Liver (tissue), 8 donors: ENCODE measurements at regions not wholly inside any gene's neighbourhood (a gene's known extent, or its start where the extent isn't known, plus 50 kb on each side); places are given as distances from the start of the nearest gene placed in this dataset.

Source experiments
- DNase-seq: peaks from one replicate; pipeline ENCODE4 v3.0.0-alpha.2; 2017; ENCODE audit warnings: low spot score
- H3K27ac ChIP-seq, 2 donors: one replicate each; pipeline ENCODE4 v1.7.0; 2013; ENCODE audit warnings: inconsistent platforms in 2 of 2, low read length in 2 of 2, control low read depth in 1 of 2, low read depth in 1 of 2, mild to moderate bottlenecking in 1 of 2
- H3K27me3 ChIP-seq, 4 donors: one replicate each; pipeline versions ENCODE4 v1.6.1 to v1.7.0; 2013; ENCODE audit warnings: low read length in 3 of 4, inconsistent platforms in 1 of 4, mild to moderate bottlenecking in 1 of 4, moderate library complexity in 1 of 4; ENCODE audit not compliant: control insufficient read depth in 4 of 4, insufficient read depth in 4 of 4
- H3K36me3 ChIP-seq, 4 donors: one replicate each; pipeline versions ENCODE4 v1.6.1 to v1.7.0; 2013; ENCODE audit warnings: low read length in 3 of 4, mild to moderate bottlenecking in 3 of 4, low read depth in 1 of 4, moderate library complexity in 1 of 4; ENCODE audit not compliant: control insufficient read depth in 4 of 4, insufficient read depth in 3 of 4
- H3K4me1 ChIP-seq, 4 donors: one replicate each; pipeline versions ENCODE4 v1.6.1 to v1.7.0; 2013; ENCODE audit warnings: low read length in 3 of 4, mild to moderate bottlenecking in 3 of 4, moderate library complexity in 1 of 4; ENCODE audit not compliant: control insufficient read depth in 4 of 4, insufficient read depth in 4 of 4
- H3K4me3 ChIP-seq, 3 donors: one replicate each; pipeline versions ENCODE4 v1.6.1 to v1.7.0; 2013; ENCODE audit warnings: low read length in 3 of 3, control low read depth in 1 of 3, low read depth in 1 of 3, mild to moderate bottlenecking in 1 of 3
- H3K9ac ChIP-seq, 2 donors: one replicate each; pipeline ENCODE4 v1.7.0; 2013; ENCODE audit warnings: low read length in 2 of 2, mild to moderate bottlenecking in 2 of 2, moderate library complexity in 2 of 2, control low read depth in 1 of 2, low read depth in 1 of 2
- H3K9me3 ChIP-seq, 4 donors: one replicate each; pipeline versions ENCODE4 v1.6.1 to v1.7.0; 2013; ENCODE audit warnings: low read length in 3 of 4; ENCODE audit not compliant: control insufficient read depth in 4 of 4
- EGR1 ChIP-seq, 2 donors: IDR thresholded peaks; 2 replicates each; pipeline ENCODE4 v1.6.1; 2016 to 2018; ENCODE audit warnings: antibody characterized with exemption in 2 of 2, low read depth in 2 of 2
- FOXA1 ChIP-seq: IDR thresholded peaks from 2 replicates; pipeline ENCODE4 v1.6.1; 2016; ENCODE audit warnings: antibody characterized with exemption
- FOXA2 ChIP-seq: IDR thresholded peaks from 2 replicates; pipeline ENCODE4 v1.6.1; 2016; ENCODE audit warnings: antibody characterized with exemption
- GABPA ChIP-seq, 2 donors: IDR thresholded peaks in 1 of 2; conservative IDR thresholded peaks in 1 of 2; 2 replicates each; pipeline ENCODE4 v1.6.1; 2016; ENCODE audit warnings: antibody characterized with exemption in 2 of 2, mild to moderate bottlenecking in 1 of 2, moderate library complexity in 1 of 2
- HNF4A ChIP-seq, 2 donors: conservative IDR thresholded peaks; 2 replicates each; pipeline ENCODE4 v1.6.1; 2016; ENCODE audit warnings: antibody characterized with exemption in 2 of 2, mild to moderate bottlenecking in 2 of 2
- HNF4G ChIP-seq: IDR thresholded peaks from 2 replicates; pipeline ENCODE4 v1.6.1; 2016; ENCODE audit warnings: antibody characterized with exemption
- JUND ChIP-seq, 2 donors: IDR thresholded peaks; 2 replicates each; pipeline ENCODE4 v1.6.1; 2016; ENCODE audit warnings: antibody characterized with exemption in 2 of 2
- NR2F2 ChIP-seq: IDR thresholded peaks from 2 replicates; pipeline ENCODE4 v1.6.1; 2016; ENCODE audit warnings: antibody characterized with exemption
- RAD21 ChIP-seq, 2 donors: IDR thresholded peaks; 2 replicates each; pipeline ENCODE4 v1.6.1; 2016; ENCODE audit warnings: antibody characterized with exemption in 2 of 2, mild to moderate bottlenecking in 2 of 2
- REST ChIP-seq: IDR thresholded peaks from 2 replicates; pipeline ENCODE4 v1.6.1; 2016; ENCODE audit warnings: antibody characterized with exemption, mild to moderate bottlenecking
- RXRA ChIP-seq, 2 donors: IDR thresholded peaks; 2 replicates each; pipeline ENCODE4 v1.6.1; 2017 to 2018; ENCODE audit warnings: antibody characterized with exemption in 2 of 2, mild to moderate bottlenecking in 1 of 2
- SP1 ChIP-seq: IDR thresholded peaks from 2 replicates; pipeline ENCODE4 v1.6.1; 2018; ENCODE audit warnings: antibody characterized with exemption, mild to moderate bottlenecking
- TAF1 ChIP-seq: conservative IDR thresholded peaks from 2 replicates; pipeline ENCODE4 v1.6.1; 2016; ENCODE audit warnings: antibody characterized with exemption, mild to moderate bottlenecking
- YY1 ChIP-seq: IDR thresholded peaks from 2 replicates; pipeline ENCODE4 v1.6.1; 2016; ENCODE audit warnings: antibody characterized with exemption, mild to moderate bottlenecking
- WGBS: extraction: QIAGEN DNeasy Blood & Tissue Kit; methylation state at CpG from one replicate; pipeline ENCODE4 v1.1.7; 2013; 5-methylcytosine and 5-hydroxymethylcytosine counted together
- TF ChIP-seq, protein P1 (sequence below): IDR thresholded peaks from 2 replicates; pipeline ENCODE4 v1.6.1; 2016; ENCODE audit warnings: antibody characterized with exemption
- TF ChIP-seq, protein P2 (sequence below): IDR thresholded peaks from 2 replicates; pipeline ENCODE4 v1.6.1; 2016; ENCODE audit warnings: antibody characterized with exemption
- TF ChIP-seq, protein P3 (sequence below): IDR thresholded peaks from 2 replicates; pipeline ENCODE4 v1.6.1; 2016; ENCODE audit warnings: antibody characterized with exemption
- TF ChIP-seq, protein P4 (sequence below): fragments of 150-350 bp; IDR thresholded peaks from 2 replicates; pipeline ENCODE4 v1.5.1; 2017; ENCODE audit warnings: improper control_type of control experiment, low read depth, low read length; ENCODE audit not compliant: missing input control
- donor health status: healthy.
- donor health status: healthy.
- donor health status: healthy.
- donor health status: healthy.
- donor health status: healthy.

DNA sequence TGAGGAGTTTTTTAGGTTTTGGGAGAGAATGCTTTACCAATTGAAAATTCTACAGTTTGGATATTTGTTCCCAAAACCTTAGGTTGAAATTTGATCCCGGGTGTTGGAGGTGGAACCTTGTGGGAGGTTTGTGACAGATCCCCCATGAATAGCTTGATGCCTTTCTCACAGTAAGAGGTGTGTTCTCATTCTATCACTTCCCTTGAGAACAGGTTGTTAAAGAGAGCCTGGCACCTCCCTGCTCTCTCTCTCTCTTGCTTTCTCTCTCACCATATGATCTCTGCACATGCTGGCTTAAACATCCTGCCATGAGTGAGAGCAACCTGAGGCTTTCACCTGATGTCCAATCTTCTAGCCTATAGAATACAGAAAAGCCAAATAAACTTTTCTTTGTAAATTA lies 1475.5 kb upstream of the AGA start:
- H3K27me3 ChIP-seq, result no peaks in the 10 kb centered on the region
- no peak for DNase-seq
- H3K27ac ChIP-seq, result no peak overlapping the region
- no peaks in the 10 kb centered on the region for H3K36me3 ChIP-seq
- no peak overlapping the region for H3K9ac ChIP-seq
- H3K9me3 ChIP-seq, result peaks cover 0 to 9% (median 3%) of the 10 kb centered on the region in 4 donors
- 14% methylated on average over 1 of the region's 1 CpG for WGBS
- H3K4me1 ChIP-seq, result no peaks in the 10 kb centered on the region
- no peak overlapping the region for H3K4me3 ChIP-seq
- no peak for TF ChIP-seq RAD21 (IDR thresholded peaks at IDR 0.05)
- no peak for TF ChIP-seq FOXA1
- no peak for TF ChIP-seq YY1
- no peak for TF ChIP-seq FOXA2
- TF ChIP-seq HNF4G, result no peak
- no peak for TF ChIP-seq SP1
- TF ChIP-seq TAF1, result no peak
- TF ChIP-seq, protein P1, sequence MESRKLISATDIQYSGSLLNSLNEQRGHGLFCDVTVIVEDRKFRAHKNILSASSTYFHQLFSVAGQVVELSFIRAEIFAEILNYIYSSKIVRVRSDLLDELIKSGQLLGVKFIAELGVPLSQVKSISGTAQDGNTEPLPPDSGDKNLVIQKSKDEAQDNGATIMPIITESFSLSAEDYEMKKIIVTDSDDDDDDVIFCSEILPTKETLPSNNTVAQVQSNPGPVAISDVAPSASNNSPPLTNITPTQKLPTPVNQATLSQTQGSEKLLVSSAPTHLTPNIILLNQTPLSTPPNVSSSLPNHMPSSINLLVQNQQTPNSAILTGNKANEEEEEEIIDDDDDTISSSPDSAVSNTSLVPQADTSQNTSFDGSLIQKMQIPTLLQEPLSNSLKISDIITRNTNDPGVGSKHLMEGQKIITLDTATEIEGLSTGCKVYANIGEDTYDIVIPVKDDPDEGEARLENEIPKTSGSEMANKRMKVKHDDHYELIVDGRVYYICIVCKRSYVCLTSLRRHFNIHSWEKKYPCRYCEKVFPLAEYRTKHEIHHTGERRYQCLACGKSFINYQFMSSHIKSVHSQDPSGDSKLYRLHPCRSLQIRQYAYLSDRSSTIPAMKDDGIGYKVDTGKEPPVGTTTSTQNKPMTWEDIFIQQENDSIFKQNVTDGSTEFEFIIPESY, result no peak
- TF ChIP-seq, protein P2, sequence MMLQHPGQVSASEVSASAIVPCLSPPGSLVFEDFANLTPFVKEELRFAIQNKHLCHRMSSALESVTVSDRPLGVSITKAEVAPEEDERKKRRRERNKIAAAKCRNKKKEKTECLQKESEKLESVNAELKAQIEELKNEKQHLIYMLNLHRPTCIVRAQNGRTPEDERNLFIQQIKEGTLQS, result no peak
- TF ChIP-seq, protein P3, sequence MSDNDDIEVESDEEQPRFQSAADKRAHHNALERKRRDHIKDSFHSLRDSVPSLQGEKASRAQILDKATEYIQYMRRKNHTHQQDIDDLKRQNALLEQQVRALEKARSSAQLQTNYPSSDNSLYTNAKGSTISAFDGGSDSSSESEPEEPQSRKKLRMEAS, result no peak
- no peak for TF ChIP-seq JUND (IDR thresholded peaks at IDR 0.05)
- no peak for TF ChIP-seq RXRA (IDR thresholded peaks at IDR 0.05)
- no peak for TF ChIP-seq REST
- TF ChIP-seq NR2F2, result no peak
- TF ChIP-seq, protein P4, sequence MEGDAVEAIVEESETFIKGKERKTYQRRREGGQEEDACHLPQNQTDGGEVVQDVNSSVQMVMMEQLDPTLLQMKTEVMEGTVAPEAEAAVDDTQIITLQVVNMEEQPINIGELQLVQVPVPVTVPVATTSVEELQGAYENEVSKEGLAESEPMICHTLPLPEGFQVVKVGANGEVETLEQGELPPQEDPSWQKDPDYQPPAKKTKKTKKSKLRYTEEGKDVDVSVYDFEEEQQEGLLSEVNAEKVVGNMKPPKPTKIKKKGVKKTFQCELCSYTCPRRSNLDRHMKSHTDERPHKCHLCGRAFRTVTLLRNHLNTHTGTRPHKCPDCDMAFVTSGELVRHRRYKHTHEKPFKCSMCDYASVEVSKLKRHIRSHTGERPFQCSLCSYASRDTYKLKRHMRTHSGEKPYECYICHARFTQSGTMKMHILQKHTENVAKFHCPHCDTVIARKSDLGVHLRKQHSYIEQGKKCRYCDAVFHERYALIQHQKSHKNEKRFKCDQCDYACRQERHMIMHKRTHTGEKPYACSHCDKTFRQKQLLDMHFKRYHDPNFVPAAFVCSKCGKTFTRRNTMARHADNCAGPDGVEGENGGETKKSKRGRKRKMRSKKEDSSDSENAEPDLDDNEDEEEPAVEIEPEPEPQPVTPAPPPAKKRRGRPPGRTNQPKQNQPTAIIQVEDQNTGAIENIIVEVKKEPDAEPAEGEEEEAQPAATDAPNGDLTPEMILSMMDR, result no peak
- TF ChIP-seq HNF4A (conservative IDR thresholded peaks at IDR 0.05), result no peak
- TF ChIP-seq GABPA (IDR thresholded peaks at IDR 0.05 in 1 of 2, conservative IDR thresholded peaks at IDR 0.05 in 1 of 2), result no peak
- TF ChIP-seq EGR1 (IDR thresholded peaks at IDR 0.05; ENCODE audit: low read depth in 2 of 2), result no peak

GRCh38 chr4:178937130-178937529 lies 1494.9 kb upstream of the AGA start:
- Histone ChIP-seq H3K27ac (no peak overlapping the region), H3K9ac (no peak overlapping the region), H3K4me3 (no peak overlapping the region), H3K4me1 (no peaks in the 10 kb centered on the region), H3K27me3 (no peaks in the 10 kb centered on the region), H3K36me3 (no peaks in the 10 kb centered on the region), H3K9me3 (no peaks in the 10 kb centered on the region)
- DNase-seq, result no peak
- TF ChIP-seq GABPA (IDR thresholded peaks at IDR 0.05 in 1 of 2, conservative IDR thresholded peaks at IDR 0.05 in 1 of 2) (no peak), EGR1 (IDR thresholded peaks at IDR 0.05; ENCODE audit: low read depth in 2 of 2) (no peak), REST (no peak), SP1 (no peak), HNF4A (conservative IDR thresholded peaks at IDR 0.05) (no peak)
- TF ChIP-seq, protein P3, result no peak
- TF ChIP-seq, protein P2, result no peak
- 58% methylated on average over 1 of the region's 1 CpG for WGBS
